ENCODE measurements at regions not wholly inside any gene's neighbourhood (a gene's known extent, or its start where the extent isn't known, plus 50 kb on each side); places are given as distances from the start of the nearest gene placed in this dataset.

GRCh38 chr11:88448131-88448670 is 110.7 kb upstream of the CTSC start:
- DNase-seq (ENCODE audit: low read depth in 3 of 3) = no peak

DNA sequence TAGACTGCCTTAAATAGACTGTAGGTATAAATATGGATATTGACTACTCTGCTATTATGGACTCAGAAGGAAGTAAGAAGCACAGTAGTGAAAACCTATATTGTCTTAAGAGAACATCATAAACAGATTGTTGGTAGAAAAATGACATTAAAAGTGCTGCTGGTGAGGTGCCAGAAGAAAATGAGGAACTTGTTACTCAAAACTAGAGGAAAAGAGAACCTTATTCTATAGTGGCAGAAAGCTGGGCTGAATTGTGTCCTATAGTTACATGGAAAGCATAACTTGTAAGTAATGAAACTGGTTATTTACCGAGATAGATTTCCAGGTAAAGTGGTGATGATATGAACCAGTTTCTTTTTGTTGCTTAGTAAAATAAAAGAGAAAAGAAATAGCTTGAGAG is 109.7 kb upstream of the CTSC start:
- DNase-seq (ENCODE audit: low read depth in 3 of 3) = no peak

GRCh38 chr11:88439356-88439755 is 101.8 kb upstream of the CTSC start:
- no peak for DNase-seq (ENCODE audit: low read depth in 3 of 3)

GRCh38 chr11:88438721-88439120 is 101.2 kb upstream of the CTSC start:
- DNase-seq (ENCODE audit: low read depth in 3 of 3) = no peak

GRCh38 chr11:88435415-88435814 is 97.9 kb upstream of the CTSC start:
- DNase-seq (ENCODE audit: low read depth in 3 of 3) = no peak

DNA sequence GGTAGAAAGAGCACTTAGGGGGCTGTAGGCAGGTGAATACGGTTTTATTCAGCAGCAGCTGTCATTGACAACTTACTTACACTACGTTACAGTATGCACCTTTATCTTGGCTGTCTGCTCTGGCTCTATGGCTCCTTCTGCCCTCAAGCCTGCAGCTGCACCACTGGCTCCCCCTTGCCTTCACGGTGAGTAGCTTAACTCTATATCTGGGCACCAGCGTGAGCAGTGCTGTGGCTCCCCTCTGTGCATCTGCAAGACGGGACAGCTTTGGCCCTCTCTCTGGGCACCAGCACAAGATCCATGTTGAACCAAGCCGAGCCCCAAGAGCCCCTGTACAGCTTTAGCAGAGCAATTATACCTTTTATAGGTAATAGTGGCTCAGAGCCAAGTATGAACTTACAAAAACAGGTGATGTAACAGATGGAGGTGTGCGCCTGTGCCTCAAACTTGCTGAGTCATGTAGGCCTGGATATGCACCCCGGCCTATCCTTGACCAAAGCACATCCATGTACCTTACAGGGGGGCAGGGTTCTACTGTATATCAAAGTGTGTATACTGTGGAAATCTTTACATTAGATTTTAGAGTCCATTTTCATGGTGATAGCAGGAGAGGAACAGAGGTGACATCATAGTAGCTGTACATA is 96.9 kb upstream of the CTSC start:
- no peak for DNase-seq (ENCODE audit: low read depth in 3 of 3)

DNA sequence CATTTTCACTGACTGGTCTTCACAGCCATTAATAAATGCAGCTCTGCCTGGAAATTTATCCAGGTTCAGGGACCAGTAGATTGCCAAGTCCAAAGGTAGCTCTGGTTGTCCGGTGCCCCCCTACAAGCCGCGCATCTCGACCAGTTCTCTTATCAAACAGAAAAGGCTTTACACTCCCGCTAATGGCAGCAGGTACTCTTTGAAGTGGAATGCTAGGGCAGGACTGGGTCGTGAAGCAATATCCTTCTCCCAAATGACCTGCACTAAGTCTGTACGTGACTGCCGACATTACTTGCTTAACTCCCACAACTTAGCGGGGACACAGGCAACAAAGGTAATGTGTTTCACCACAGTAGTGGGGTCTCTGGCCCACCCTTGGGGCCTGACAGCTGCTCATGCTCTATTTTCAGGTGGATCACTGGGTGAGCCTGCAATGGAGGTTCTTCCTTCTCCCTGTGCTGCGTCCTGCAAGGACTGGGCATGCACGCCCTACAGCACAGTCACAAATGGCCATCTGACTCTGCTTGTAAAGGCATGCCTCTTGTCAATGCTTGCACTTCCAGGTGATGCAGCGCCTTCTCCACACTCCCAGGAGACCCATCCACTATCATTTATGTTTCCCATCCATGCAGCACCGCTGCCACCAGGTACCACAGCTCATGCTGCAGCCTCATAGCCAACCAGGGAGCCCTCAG is 96.1 kb upstream of the CTSC start:
- DNase-seq (ENCODE audit: low read depth in 3 of 3) = no peak

DNA sequence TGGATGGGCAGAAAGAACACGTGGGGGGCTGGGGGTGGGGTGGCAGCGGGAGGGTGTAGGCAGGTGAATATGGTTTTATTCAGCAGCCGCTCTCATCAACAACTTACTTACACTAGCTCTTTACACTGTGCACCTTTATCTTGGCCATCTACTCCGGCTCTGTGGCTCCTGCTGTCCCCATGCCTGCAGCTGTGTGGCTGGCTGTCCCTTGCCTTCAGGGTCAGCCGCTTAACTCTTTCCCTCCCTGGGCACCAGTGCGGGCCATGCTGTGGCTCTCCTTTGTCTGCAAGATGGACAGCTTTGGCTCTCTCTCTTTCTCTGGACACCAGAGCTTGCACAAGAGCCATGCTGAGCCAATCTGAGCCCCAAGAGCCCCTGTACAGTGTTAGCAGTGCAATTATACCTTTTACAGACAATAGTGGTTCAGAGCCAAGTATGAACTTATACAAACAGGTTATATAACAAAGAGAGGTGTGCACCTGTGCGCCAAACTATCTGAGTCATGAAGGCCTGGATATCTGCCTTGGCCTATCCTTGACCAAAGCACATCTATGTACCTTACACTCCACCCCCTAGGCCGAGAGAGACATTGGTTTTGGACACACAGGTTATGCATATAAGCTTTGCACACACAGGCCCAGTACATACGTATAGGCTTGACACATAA is 94.3 kb upstream of the CTSC start:
- DNase-seq (ENCODE audit: low read depth in 3 of 3) = no peak

GRCh38 chr11:88428959-88429358 is 91.4 kb upstream of the CTSC start:
- DNase-seq (ENCODE audit: low read depth in 3 of 3) = no peak

GRCh38 chr11:88427719-88428118 is 90.2 kb upstream of the CTSC start:
- no peak for DNase-seq (ENCODE audit: low read depth in 3 of 3)

GRCh38 chr11:88424881-88425280 is 87.3 kb upstream of the CTSC start:
- DNase-seq (ENCODE audit: low read depth in 3 of 3) = no peak

GRCh38 chr11:88421530-88421929 is 84.0 kb upstream of the CTSC start:
- DNase-seq (ENCODE audit: low read depth in 3 of 3) = peak; percentile 16 to 29 (median 24)

- no peak for DNase-seq (ENCODE audit: low read depth in 3 of 3)
Observed at GRCh38 chr11:88420165-88420791, 82.7 kb upstream of the CTSC start.

DNA sequence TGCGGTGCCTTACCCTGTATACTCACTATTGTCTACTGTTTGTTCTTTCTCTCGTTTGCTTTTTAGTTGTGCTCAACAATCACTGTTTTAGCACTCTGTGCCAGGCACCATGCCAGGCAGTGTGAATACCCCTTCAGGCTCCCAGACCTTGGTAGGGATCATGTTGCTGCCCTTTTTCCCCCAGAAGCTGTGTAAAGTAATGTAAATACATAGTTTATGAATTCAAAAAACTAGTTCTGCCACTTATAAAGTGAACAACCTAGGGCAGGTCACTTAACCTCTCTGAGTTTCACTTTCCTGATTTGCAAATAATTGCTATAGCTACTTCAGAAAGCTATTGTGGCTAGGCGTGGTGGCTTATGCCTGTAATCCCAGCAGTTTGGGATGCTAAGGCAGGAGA is 81.0 kb upstream of the CTSC start:
- DNase-seq (ENCODE audit: low read depth in 3 of 3) = no peak

GRCh38 chr11:88415495-88415894 is 78.0 kb upstream of the CTSC start:
- DNase-seq (ENCODE audit: low read depth in 3 of 3) = no peak

- DNase-seq (ENCODE audit: low read depth in 3 of 3) = peak in 1 of 3 experiments; percentile 7
Observed at GRCh38 chr11:88414981-88415413, 77.5 kb upstream of the CTSC start.

GRCh38 chr11:88414385-88414861 is 76.9 kb upstream of the CTSC start:
- no peak for DNase-seq (ENCODE audit: low read depth in 3 of 3)

DNA sequence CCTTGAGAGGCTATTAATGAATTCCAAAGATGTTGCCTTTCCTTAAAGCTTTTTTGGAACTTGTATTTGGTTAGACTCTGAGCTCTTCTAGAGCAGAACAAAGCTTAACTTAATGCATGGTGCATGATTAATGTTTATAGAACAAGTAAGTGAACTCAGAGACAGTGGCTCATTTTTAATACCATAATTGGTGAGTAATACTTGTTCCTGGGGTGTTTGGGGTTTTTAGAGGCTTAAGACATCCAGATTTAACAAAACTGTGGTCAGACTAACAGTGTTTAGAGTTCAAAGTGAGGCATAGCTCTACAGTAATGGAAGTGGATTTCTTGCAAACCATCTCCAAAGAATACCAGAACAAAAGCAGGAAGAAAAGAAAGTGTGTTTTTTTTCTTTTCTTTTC is 73.7 kb upstream of the CTSC start:
- DNase-seq (ENCODE audit: low read depth in 3 of 3) = no peak

GRCh38 chr11:88410656-88411055 is 73.1 kb upstream of the CTSC start:
- DNase-seq (ENCODE audit: low read depth in 3 of 3) = no peak

- DNase-seq (ENCODE audit: low read depth in 3 of 3) = no peak
Observed at GRCh38 chr11:88410056-88410455, 72.5 kb upstream of the CTSC start.

- no peak for DNase-seq (ENCODE audit: low read depth in 3 of 3)
Observed at GRCh38 chr11:88406876-88407275, 69.3 kb upstream of the CTSC start.

DNA sequence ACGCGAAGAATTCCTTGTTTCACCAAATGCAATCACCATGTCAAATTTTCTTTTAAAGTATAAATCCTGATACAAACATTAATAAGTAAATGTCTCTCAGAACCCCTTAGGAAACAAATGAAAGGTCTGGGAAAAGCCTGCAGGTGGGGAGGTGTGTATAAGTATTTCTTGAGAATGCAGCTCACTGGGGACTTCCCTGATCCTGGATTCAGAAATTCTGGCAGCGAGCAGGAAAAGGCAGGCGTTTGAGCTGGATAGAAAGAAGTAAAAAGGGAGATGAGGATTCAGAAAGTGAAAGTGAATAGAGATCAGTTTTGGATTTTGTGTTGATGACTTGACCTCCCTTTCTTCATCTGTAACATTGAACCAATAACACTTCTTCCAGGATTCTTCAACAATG is 68.3 kb upstream of the CTSC start:
- DNase-seq (ENCODE audit: low read depth in 3 of 3) = no peak

Measured in stimulated activated CD4-positive, alpha-beta T cell treated with anti-CD3 and anti-CD28 coated beads, TNF-alpha, amount 100 ng/mL, for 24 hours (primary cell).